Fibroblast of mammary gland (primary cell): ENCODE measurements at regions not wholly inside any gene's neighbourhood (a gene's known extent, or its start where the extent isn't known, plus 50 kb on each side); places are given as distances from the start of the nearest gene placed in this dataset.
A peak's percentile ranks its signal among the peaks of the same experiment; 100 is the strongest.
"Not testable (repeated sequence)": the region's sequence is repeated elsewhere in the genome, so short reads cannot be mapped to it uniquely, and the experiment has no call there.

Experiments used
- DNase-seq: peaks from one replicate; pipeline ENCODE4 v3.0.0-alpha.2; 2010; ENCODE audit warnings: low read depth
- H3K4me3 ChIP-seq: 2 replicates; pipeline ENCODE4 v1.5.1; 2011; ENCODE audit warnings: low read depth, mild to moderate bottlenecking, low read length, moderate library complexity; ENCODE audit not compliant: control insufficient read depth
- TF ChIP-seq, protein P1 (sequence below): conservative IDR thresholded peaks from 2 replicates; pipeline ENCODE4 v1.5.1; 2011; ENCODE audit warnings: low read depth, low read length, inconsistent platforms; ENCODE audit not compliant: control insufficient read depth, insufficient read depth

DNA sequence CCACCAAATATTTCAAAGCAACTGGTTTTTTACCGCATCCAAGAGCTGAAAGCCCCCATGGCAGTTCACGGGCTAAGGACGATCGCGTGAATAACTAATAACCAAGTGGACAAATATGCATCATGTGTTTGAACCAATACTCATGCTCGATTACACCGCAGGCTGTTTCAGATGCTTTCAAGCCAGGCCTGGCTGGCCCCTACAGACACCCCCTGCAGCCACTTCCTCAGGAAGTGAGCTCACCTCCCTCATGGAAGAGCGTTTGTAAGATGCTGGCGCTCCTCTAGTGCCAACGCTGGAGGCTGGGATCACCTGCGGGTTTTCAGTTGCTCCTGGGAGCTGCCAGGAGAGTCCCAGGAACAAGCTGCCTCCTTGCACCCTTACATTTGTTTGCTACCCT, 53.9 kb upstream of the PTCH1 start:
- H3K4me3 ChIP-seq: no peak overlapping the region
- TF ChIP-seq, protein P1, sequence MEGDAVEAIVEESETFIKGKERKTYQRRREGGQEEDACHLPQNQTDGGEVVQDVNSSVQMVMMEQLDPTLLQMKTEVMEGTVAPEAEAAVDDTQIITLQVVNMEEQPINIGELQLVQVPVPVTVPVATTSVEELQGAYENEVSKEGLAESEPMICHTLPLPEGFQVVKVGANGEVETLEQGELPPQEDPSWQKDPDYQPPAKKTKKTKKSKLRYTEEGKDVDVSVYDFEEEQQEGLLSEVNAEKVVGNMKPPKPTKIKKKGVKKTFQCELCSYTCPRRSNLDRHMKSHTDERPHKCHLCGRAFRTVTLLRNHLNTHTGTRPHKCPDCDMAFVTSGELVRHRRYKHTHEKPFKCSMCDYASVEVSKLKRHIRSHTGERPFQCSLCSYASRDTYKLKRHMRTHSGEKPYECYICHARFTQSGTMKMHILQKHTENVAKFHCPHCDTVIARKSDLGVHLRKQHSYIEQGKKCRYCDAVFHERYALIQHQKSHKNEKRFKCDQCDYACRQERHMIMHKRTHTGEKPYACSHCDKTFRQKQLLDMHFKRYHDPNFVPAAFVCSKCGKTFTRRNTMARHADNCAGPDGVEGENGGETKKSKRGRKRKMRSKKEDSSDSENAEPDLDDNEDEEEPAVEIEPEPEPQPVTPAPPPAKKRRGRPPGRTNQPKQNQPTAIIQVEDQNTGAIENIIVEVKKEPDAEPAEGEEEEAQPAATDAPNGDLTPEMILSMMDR: no peak
- DNase-seq: no peak

DNA sequence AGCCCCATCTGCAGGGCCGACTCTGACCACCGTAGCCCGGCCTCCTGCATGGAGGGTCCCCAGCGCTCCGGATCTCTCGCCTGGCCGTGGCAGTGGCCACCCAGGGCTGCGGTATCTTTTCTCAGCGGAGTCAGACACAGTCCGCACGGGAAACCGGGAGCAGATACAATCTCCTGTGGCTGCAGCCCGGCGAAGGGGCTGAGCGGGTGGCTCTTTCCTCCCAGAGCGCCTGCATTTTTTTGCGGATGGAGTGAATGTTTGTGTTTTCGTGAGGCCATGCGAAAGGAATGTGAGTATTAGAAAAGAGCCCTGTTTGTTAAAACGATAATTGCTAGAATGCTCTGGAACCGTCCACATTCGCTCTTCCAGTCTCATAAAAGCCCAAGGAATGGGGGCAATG, 53.4 kb upstream of the PTCH1 start:
- peak; percentile 6 for DNase-seq
- no peak overlapping the region for H3K4me3 ChIP-seq
- TF ChIP-seq, protein P1: no peak

DNA sequence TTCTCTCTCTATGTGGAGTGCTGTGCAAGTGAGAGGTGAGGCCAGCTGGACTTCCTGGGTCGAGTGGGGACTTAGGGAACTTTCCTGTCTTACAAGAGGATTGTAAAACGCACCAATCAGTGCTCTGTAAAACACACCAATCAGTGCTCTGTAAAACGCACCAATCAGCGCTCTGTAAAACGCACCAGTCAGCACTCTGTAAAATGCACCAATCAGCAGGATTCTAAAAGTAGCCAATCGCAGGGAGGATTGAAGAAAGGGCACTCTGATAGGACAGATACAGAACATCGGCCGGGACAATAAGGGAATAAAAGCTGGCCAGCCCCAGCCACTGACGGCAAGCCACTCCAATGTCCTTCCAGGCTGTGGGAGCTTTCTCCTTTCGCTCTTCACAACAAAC, 52.0 kb upstream of the PTCH1 start:
- H3K4me3 ChIP-seq, DNase-seq: not testable (repeated sequence)
